ENCODE measurements at regions not wholly inside any gene's neighbourhood (a gene's known extent, or its start where the extent isn't known, plus 50 kb on each side); places are given as distances from the start of the nearest gene placed in this dataset.

DNA sequence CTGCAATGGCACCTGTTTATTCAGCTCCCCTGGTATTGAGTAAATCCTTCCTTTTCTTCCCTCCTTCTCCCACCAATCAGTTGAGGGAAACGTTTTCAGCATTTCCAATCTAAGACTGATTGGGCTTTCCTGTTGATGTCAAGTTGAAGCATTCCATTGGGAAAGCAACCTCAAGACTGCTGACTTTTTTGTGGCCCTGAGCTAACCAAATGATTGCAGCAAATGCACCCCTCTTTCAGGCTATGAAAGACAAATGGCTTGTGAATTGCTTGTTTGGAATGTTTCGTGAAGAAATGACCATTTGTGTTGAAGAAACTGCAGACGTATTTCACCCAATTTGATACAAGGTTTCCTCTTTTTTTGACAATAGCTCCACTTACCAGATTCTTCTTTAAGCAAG is 303.5 kb downstream of the EPHA4 start:
- Mint-ChIP-seq H3K9me3 (no peaks in the 10 kb centered on the region), H3K36me3 (ENCODE audit: low read depth) (no peaks in the 10 kb centered on the region), H3K27me3 (ENCODE audit: low read depth) (no peaks in the 10 kb centered on the region), H3K4me3 (no peak overlapping the region), H3K4me1 (no peaks in the 10 kb centered on the region), H3K27ac (ENCODE audit: unreplicated experiment) (no peak overlapping the region)
- TF ChIP-seq, protein P1, sequence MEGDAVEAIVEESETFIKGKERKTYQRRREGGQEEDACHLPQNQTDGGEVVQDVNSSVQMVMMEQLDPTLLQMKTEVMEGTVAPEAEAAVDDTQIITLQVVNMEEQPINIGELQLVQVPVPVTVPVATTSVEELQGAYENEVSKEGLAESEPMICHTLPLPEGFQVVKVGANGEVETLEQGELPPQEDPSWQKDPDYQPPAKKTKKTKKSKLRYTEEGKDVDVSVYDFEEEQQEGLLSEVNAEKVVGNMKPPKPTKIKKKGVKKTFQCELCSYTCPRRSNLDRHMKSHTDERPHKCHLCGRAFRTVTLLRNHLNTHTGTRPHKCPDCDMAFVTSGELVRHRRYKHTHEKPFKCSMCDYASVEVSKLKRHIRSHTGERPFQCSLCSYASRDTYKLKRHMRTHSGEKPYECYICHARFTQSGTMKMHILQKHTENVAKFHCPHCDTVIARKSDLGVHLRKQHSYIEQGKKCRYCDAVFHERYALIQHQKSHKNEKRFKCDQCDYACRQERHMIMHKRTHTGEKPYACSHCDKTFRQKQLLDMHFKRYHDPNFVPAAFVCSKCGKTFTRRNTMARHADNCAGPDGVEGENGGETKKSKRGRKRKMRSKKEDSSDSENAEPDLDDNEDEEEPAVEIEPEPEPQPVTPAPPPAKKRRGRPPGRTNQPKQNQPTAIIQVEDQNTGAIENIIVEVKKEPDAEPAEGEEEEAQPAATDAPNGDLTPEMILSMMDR (conservative IDR thresholded peaks at IDR 0.05) = no peak
- no peak for DNase-seq (ENCODE audit: low read depth, low spot score)

- Mint-ChIP-seq H3K27ac (ENCODE audit: unreplicated experiment) (no peak overlapping the region), H3K4me1 (no peaks in the 10 kb centered on the region), H3K4me3 (no peak overlapping the region), H3K27me3 (ENCODE audit: low read depth) (no peaks in the 10 kb centered on the region), H3K36me3 (ENCODE audit: low read depth) (no peaks in the 10 kb centered on the region), H3K9me3 (no peaks in the 10 kb centered on the region)
- TF ChIP-seq, protein P1 (conservative IDR thresholded peaks at IDR 0.05) = no peak
- no peak for DNase-seq (ENCODE audit: low read depth, low spot score)
These were observed 301.3 kb downstream of the EPHA4 start for GRCh38 chr2:221270806-221271205.

GRCh38 chr2:221272729-221273128 is 299.4 kb downstream of the EPHA4 start:
- H3K27ac Mint-ChIP-seq (ENCODE audit: unreplicated experiment) = no peak overlapping the region
- no peaks in the 10 kb centered on the region for H3K9me3 Mint-ChIP-seq
- H3K27me3 Mint-ChIP-seq (ENCODE audit: low read depth) = no peaks in the 10 kb centered on the region
- DNase-seq (ENCODE audit: low read depth, low spot score) = no peak
- TF ChIP-seq, protein P1 (conservative IDR thresholded peaks at IDR 0.05) = no peak
- H3K36me3 Mint-ChIP-seq (ENCODE audit: low read depth) = no peaks in the 10 kb centered on the region
- H3K4me3 Mint-ChIP-seq = no peak overlapping the region
- no peaks in the 10 kb centered on the region for H3K4me1 Mint-ChIP-seq

DNA sequence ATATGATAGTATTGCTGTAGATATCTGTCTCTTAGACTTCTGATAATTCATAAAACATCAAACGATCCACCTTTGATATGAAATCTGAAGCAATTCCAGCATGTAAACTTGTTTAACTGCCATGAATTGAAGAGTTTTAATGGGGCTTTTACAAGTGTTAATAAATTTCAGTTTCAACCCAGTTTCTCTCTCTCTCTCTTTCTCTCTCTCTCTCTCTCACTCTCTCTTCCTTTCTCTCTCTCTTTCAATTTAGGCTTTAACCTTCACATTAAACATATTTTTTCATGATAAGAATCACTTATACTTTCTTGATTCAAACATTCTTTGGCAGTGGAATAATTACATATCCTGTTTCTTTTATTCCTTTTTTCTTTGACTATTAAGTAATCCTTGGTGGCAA is 296.1 kb downstream of the EPHA4 start:
- Mint-ChIP-seq H3K4me3 (no peak overlapping the region), H3K9me3 (no peaks in the 10 kb centered on the region), H3K36me3 (ENCODE audit: low read depth) (no peaks in the 10 kb centered on the region), H3K27ac (ENCODE audit: unreplicated experiment) (no peak overlapping the region), H3K27me3 (ENCODE audit: low read depth) (no peaks in the 10 kb centered on the region), H3K4me1 (no peaks in the 10 kb centered on the region)
- no peak for DNase-seq (ENCODE audit: low read depth, low spot score)
- TF ChIP-seq, protein P1 (conservative IDR thresholded peaks at IDR 0.05) = no peak

GRCh38 chr2:221276601-221277000 is 295.5 kb downstream of the EPHA4 start:
- H3K36me3 Mint-ChIP-seq (ENCODE audit: low read depth) = no peaks in the 10 kb centered on the region
- H3K27ac Mint-ChIP-seq (ENCODE audit: unreplicated experiment) = no peak overlapping the region
- H3K27me3 Mint-ChIP-seq (ENCODE audit: low read depth) = no peaks in the 10 kb centered on the region
- DNase-seq (ENCODE audit: low read depth, low spot score) = no peak
- no peak overlapping the region for H3K4me3 Mint-ChIP-seq
- peaks cover 5% of the 10 kb centered on the region for H3K4me1 Mint-ChIP-seq
- H3K9me3 Mint-ChIP-seq = no peaks in the 10 kb centered on the region
- TF ChIP-seq, protein P1 (conservative IDR thresholded peaks at IDR 0.05) = no peak

- DNase-seq (ENCODE audit: low read depth, low spot score) = no peak
- H3K27ac Mint-ChIP-seq (ENCODE audit: unreplicated experiment) = no peak overlapping the region
These were observed 289.7 kb downstream of the EPHA4 start for GRCh38 chr2:221282386-221282785.

More at GRCh38 chr2:221282386-221282785, 289.7 kb downstream of the EPHA4 start:
- Mint-ChIP-seq H3K4me1 (peaks cover 12% of the 10 kb centered on the region), H3K4me3 (no peak overlapping the region), H3K27me3 (ENCODE audit: low read depth) (no peaks in the 10 kb centered on the region), H3K9me3 (no peaks in the 10 kb centered on the region), H3K36me3 (ENCODE audit: low read depth) (no peaks in the 10 kb centered on the region)
- TF ChIP-seq, protein P1 (conservative IDR thresholded peaks at IDR 0.05) = no peak
